ENCODE measurements at regions not wholly inside any gene's neighbourhood (a gene's known extent, or its start where the extent isn't known, plus 50 kb on each side); places are given as distances from the start of the nearest gene placed in this dataset.

DNA sequence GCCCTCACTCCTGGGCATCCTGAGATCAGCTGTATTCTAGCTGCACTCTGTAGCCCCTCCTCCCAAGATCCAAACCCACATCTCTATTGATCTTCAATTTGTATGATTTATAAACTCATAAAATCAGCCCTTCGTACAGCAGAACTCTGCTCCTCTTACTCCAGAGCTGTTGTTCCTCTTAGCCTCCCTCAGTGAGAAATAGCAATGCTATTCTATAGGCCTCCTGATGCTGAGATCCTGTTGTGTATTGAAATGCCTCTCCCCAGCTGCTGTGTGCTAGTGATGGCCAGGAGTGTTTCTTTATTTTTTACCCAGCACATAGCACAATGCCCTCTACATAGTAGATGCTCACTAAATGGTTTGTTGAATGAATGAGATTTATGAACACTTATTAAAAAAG is 320.5 kb upstream of the ADCY2 start:
- H3K9me1 ChIP-seq (ENCODE audit: insufficient read depth, low read length), result no peaks in the 10 kb centered on the region
- no peaks in the 10 kb centered on the region for H3K36me3 ChIP-seq (ENCODE audit: control insufficient read depth, insufficient read depth, low read length)
- H2BK5ac ChIP-seq (ENCODE audit: low read depth, low read length, poor library complexity, severe bottlenecking), result no peak overlapping the region
- intact Hi-C loops (cut with micrococcal nuclease), result no loop called here
- no CpG with 5 or more reads among the region's 1 CpG for whole genome bisulfite sequencing, 2 experiments (ENCODE audit: extremely low coverage in 2 of 2, insufficient read length in 1 of 2)
- ATAC-seq (ENCODE audit: low read depth), result no peak
- H2BK20ac ChIP-seq (ENCODE audit: low read depth, low read length), result no peak overlapping the region
- BruUV-seq (replicated peaks), result no TSS peak
- H3K9me3 ChIP-seq (ENCODE audit: control insufficient read depth, insufficient read depth, low read length), result peaks cover 21% of the 10 kb centered on the region
- no peak overlapping the region for H3K9ac ChIP-seq (ENCODE audit: low read depth, low read length)
- no peak overlapping the region for H4K8ac ChIP-seq (ENCODE audit: low read depth in 2 of 2, low read length in 2 of 2)
- in situ Hi-C loops (cut with MboI; ENCODE audit: low sequenced_read_pairs), result no loop called here
- H3K18ac ChIP-seq (ENCODE audit: low read depth, low read length), result no peak overlapping the region
- no peak overlapping the region for H3K4ac ChIP-seq (ENCODE audit: low read depth, low read length)
- H3K27ac ChIP-seq (ENCODE audit: insufficient read depth, low read length), result no peak overlapping the region
- no peak overlapping the region for H2AK5ac ChIP-seq (ENCODE audit: low read depth, low read length)
- no peak overlapping the region for H2BK15ac ChIP-seq (ENCODE audit: low read depth, low read length)
- H3K14ac ChIP-seq (replicated peaks; ENCODE audit: low read depth, low read length), result no peak overlapping the region
- CTCF ChIA-PET, result no interaction called here
- H3K4me2 ChIP-seq (ENCODE audit: low read depth, low read length), result no peak overlapping the region
- TF ChIP-seq MXI1 (IDR thresholded peaks at IDR 0.05; ENCODE audit: borderline replicate concordance, low read depth, low read length) (no peak), RAD21 (IDR thresholded peaks at IDR 0.05; ENCODE audit: low read length) (no peak), MAZ (IDR thresholded peaks at IDR 0.05; ENCODE audit: borderline replicate concordance, low read depth, low read length) (no peak), CTCF (conservative IDR thresholded peaks at IDR 0.05; ENCODE audit: low read depth, low read length) (no peak), CHD1 (IDR thresholded peaks at IDR 0.05; ENCODE audit: low read depth, low read length) (no peak)
- TF ChIP-seq, protein P1, sequence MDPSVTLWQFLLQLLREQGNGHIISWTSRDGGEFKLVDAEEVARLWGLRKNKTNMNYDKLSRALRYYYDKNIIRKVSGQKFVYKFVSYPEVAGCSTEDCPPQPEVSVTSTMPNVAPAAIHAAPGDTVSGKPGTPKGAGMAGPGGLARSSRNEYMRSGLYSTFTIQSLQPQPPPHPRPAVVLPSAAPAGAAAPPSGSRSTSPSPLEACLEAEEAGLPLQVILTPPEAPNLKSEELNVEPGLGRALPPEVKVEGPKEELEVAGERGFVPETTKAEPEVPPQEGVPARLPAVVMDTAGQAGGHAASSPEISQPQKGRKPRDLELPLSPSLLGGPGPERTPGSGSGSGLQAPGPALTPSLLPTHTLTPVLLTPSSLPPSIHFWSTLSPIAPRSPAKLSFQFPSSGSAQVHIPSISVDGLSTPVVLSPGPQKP (IDR thresholded peaks at IDR 0.05; ENCODE audit: borderline replicate concordance, low read depth, low read length), result no peak
- TF ChIP-seq, protein P2, sequence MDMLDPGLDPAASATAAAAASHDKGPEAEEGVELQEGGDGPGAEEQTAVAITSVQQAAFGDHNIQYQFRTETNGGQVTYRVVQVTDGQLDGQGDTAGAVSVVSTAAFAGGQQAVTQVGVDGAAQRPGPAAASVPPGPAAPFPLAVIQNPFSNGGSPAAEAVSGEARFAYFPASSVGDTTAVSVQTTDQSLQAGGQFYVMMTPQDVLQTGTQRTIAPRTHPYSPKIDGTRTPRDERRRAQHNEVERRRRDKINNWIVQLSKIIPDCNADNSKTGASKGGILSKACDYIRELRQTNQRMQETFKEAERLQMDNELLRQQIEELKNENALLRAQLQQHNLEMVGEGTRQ (IDR thresholded peaks at IDR 0.05; ENCODE audit: low read depth, low read length), result no peak
- H3K4me1 ChIP-seq (ENCODE audit: control insufficient read depth, insufficient read depth, low read length), result no peaks in the 10 kb centered on the region
- no peak overlapping the region for H3K4me3 ChIP-seq (ENCODE audit: insufficient read depth, low read depth, low read length)
- H3K27me3 ChIP-seq (ENCODE audit: control insufficient read depth, insufficient read depth, low read length), result no peaks in the 10 kb centered on the region
- H3K79me1 ChIP-seq (ENCODE audit: low read depth in 1 of 2, low read length in 2 of 2), result no peaks in the 10 kb centered on the region
- no peaks in the 10 kb centered on the region for H4K20me1 ChIP-seq (ENCODE audit: insufficient read depth, low read length)
- H4K5ac ChIP-seq (ENCODE audit: low read depth, low read length), result no peak overlapping the region
- H4K91ac ChIP-seq (ENCODE audit: insufficient read depth, low read depth, low read length), result no peak overlapping the region
- H3K23ac ChIP-seq (ENCODE audit: low read depth, low read length), result no peak overlapping the region
- no peak overlapping the region for H2AFZ ChIP-seq (replicated peaks; ENCODE audit: low read length, poor library complexity)
- dilution Hi-C loops (cut with HindIII; ENCODE audit: low sequenced_read_pairs, unreplicated experiment), result no loop called here
- no peak for DNase-seq
- POLR2A ChIA-PET (ENCODE audit: unreplicated experiment), result no interaction called here
- H2AK9ac ChIP-seq (replicated peaks; ENCODE audit: low read depth, low read length, poor library complexity), result no peak overlapping the region
- H2BK120ac ChIP-seq (ENCODE audit: low read depth, low read length), result no peak overlapping the region
- no peak overlapping the region for H3K56ac ChIP-seq (ENCODE audit: extremely low read depth, insufficient read depth, low read length)

All from IMR-90 (cell line).